ENCODE measurements at regions not wholly inside any gene's neighbourhood (a gene's known extent, or its start where the extent isn't known, plus 50 kb on each side); places are given as distances from the start of the nearest gene placed in this dataset.

DNA sequence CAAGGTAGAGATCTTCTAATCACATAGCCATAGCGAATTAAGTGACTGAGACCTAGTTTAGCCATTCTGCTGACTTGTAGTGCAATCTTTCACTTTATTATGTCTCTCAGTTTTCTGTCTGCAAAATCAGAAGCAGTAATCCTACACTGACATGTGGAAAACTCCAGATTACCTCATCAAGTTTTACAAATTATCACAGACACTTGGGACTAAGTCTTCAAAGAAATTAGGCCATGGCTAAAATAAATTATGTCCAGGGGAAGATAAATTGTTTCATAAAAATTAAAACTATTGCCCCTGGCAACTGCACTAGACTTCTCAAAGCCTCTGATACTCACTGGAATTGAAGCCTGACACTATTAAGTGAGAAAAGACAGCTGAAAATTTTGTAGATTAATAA, 129.9 kb upstream of the RGMB start:
- no peak for TF ChIP-seq CTCF (IDR thresholded peaks at IDR 0.05; ENCODE audit: control extremely low read depth, extremely low read depth, low read depth, missing control alignments)
- no peak for DNase-seq (ENCODE audit: extremely low spot score)
- CTCF ChIA-PET = no interaction called here
- POLR2A ChIA-PET = no interaction called here

DNA sequence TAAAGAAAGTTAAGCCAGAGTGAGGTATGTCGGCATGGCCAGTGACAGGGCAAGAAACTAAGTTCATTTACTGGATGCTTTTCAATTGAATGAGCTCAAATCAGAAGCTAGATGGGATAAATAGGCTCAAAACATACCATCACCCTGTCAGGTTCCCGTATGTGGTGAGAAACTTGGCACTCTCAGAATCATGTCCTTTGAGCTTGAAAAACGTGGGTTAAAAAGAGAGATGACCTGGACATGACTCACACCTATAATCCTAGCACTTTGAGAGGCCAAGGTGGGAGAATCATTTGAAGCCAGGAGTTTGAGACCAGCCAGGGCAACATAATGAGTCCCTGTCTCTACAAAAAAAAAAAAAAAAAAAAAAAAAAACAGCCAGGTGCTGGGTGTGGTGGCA, 121.7 kb upstream of the RGMB start:
- ChIA-PET POLR2A (no interaction called here), CTCF (no interaction called here)
- no peak for DNase-seq (ENCODE audit: extremely low spot score)
- no peak for TF ChIP-seq CTCF (IDR thresholded peaks at IDR 0.05; ENCODE audit: control extremely low read depth, extremely low read depth, low read depth, missing control alignments)

DNA sequence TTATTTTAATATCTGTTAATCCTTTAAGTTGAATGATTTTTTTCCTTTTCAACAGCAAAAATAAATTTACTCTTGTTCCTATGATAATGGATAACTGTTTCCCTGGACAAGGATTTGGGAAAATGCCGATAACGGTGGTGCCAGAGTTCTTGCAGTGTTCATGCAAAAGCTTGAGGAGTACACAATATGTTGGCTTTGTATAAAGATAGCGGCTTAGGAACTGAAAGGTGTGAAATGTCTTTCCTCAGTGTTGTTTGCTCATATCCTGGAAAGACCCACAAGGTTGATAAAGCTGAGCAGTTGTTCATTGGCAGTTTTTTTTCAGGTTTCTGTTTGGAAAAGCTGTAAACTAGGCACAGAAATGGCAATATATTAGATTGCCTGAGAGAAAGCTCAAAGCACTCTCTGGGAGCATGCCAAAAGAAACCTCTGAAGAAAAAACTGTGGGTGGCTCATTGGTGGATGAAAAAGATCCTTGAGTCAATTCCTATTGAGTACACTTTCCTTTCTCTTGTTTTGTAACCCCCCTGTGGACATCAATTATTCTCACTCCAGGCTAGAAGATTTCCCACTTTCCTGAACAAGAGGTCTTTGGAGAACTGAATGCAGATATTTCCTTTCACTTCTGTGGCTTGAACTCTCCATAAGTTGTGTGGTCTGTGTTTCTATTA, 117.2 kb upstream of the RGMB start:
- ChIA-PET POLR2A (no interaction called here), CTCF (no interaction called here)
- no peak for TF ChIP-seq CTCF (IDR thresholded peaks at IDR 0.05; ENCODE audit: control extremely low read depth, extremely low read depth, low read depth, missing control alignments)

GRCh38 chr5:98656796-98657195, 116.7 kb upstream of the RGMB start:
- TF ChIP-seq CTCF (IDR thresholded peaks at IDR 0.05; ENCODE audit: control extremely low read depth, extremely low read depth, low read depth, missing control alignments) = no peak
- ChIA-PET CTCF (no interaction called here), POLR2A (no interaction called here)
- DNase-seq (ENCODE audit: extremely low spot score) = no peak

More for the DNA sequence above, 117.2 kb upstream of the RGMB start:
- no peak for DNase-seq (ENCODE audit: extremely low spot score)

DNA sequence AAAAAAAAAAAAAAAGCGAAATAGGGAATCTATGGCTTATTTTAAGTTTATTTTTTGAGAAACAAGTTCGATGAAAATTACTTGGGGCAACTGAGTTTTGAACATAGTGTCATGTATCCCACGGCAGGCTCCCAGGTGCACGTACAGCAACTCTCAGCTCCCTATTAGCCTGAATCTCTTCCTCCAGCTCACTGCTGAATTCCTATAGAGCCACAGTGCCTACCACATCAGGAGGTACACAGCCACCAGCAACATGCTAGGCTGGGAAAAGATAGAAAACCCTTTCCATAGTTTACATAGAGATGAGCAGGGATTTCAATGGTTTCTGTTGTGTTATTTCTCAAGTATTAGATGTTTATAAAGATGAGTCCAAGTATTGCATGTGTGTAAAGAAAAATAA, 115.9 kb upstream of the RGMB start:
- no peak for DNase-seq (ENCODE audit: extremely low spot score)
- no peak for TF ChIP-seq CTCF (IDR thresholded peaks at IDR 0.05; ENCODE audit: control extremely low read depth, extremely low read depth, low read depth, missing control alignments)
- ChIA-PET CTCF (no interaction called here), POLR2A (no interaction called here)

- TF ChIP-seq CTCF (IDR thresholded peaks at IDR 0.05; ENCODE audit: control extremely low read depth, extremely low read depth, low read depth, missing control alignments) = no peak
- POLR2A ChIA-PET = no interaction called here
Measured at GRCh38 chr5:98663521-98663920, 109.9 kb upstream of the RGMB start.

GRCh38 chr5:98664736-98665135, 108.7 kb upstream of the RGMB start:
- POLR2A ChIA-PET = no interaction called here
- DNase-seq (ENCODE audit: extremely low spot score) = no peak
- CTCF ChIA-PET = no interaction called here
- no peak for TF ChIP-seq CTCF (IDR thresholded peaks at IDR 0.05; ENCODE audit: control extremely low read depth, extremely low read depth, low read depth, missing control alignments)

More at GRCh38 chr5:98663521-98663920, 109.9 kb upstream of the RGMB start:
- DNase-seq (ENCODE audit: extremely low spot score) = no peak
- CTCF ChIA-PET = interaction anchor here (1.1 kb wide), 1 partner anchor 12 kb away, joined by 3 read pairs; no protein-coding TSS in a partner anchor

Data from GM10248 (cell line).